ENCODE measurements at regions not wholly inside any gene's neighbourhood (a gene's known extent, or its start where the extent isn't known, plus 50 kb on each side); places are given as distances from the start of the nearest gene placed in this dataset.

DNA sequence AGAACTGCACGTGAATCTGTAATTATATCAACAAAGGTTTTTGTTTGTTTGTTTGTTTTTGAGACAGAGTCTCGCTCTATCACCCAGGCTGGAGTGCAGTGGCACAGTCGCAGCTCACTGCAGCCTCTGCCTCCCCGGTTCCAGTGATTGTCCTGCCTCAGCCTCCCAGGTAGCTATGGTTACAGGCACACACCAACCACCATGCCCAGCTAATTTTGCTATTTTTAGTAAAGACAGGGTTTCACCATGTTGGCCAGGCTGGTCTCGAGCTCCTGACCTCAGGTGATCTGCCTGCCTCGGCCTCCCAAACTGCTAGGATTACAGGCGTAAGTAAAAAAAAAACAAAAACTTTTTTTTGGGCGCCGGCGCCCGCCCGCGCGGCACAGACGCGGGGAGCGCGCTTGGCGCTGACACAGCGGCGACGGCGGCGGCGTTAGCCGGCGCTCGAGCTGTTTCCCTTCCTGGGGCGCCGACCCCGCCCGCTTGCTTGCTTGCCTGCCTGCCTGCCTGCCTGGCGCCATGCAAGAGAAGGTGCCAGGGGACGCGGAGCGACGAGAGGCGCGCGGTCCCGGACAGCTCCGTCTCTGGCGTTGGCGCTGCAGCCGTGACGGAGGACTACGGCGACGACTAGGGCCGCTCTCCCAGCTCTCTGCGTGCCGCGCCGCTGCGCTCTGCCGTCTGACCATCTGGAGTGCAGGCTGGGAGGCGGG, 171.4 kb upstream of the NUPR2 start (continued):
- TF ChIP-seq NKRF (conservative IDR thresholded peaks at IDR 0.05) (no peak), SIN3A (IDR thresholded peaks at IDR 0.05; ENCODE audit: low read depth, low read length) (no peak)

DNA sequence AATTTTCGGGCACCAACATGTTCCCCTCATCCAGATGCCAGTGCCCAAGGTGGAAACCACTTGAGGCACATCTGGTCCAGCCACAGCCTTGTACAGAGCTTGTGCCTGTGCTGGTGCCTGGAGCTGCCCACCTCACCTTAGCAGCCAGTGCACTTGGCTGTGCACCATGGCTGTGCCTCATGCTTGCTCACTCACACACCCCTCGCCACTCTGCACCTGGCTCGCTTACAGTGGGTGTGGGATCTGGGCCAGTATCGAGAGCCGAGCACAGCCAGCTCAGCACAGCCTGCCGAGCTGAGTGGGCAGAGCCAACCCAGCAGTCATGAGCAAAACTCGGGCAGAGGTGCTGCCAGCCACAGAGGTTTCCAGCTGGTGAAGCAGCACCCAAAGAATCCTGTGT, 139.9 kb upstream of the NUPR2 start:
- no peaks in the 10 kb centered on the region; the same call in 2 of the 3 replicates for H3K9me3 ChIP-seq (replicated peaks; ENCODE audit: control insufficient read depth, insufficient read depth, low read length)
- H3K4me1 ChIP-seq (ENCODE audit: control insufficient read depth, insufficient read depth, low read length) = no peaks in the 10 kb centered on the region
- TF ChIP-seq NFXL1 (IDR thresholded peaks at IDR 0.05; ENCODE audit: borderline replicate concordance) (no peak), JUND (IDR thresholded peaks at IDR 0.05; ENCODE audit: low read depth, low read length) (no peak), MLLT1 (IDR thresholded peaks at IDR 0.05) (no peak), SRF (IDR thresholded peaks at IDR 0.05; ENCODE audit: low read depth in 2 of 2, low read length in 2 of 2) (no peak)
- WGBS (ENCODE audit: insufficient coverage, insufficient replicate concordance, low lambda C conversion rate, missing lambda C conversion rate) = 39% methylated on average over 7 of the region's 7 CpGs
- no peak overlapping the region for H3K4me3 ChIP-seq
- intact Hi-C loops (cut with micrococcal nuclease; ENCODE audit: unreplicated experiment) (no loop called here), in situ Hi-C loops (cut with MboI) (no loop called here)
- ChIA-PET RAD21 (ENCODE audit: unreplicated experiment) (no interaction called here), POLR2A (no interaction called here), SMC1A (ENCODE audit: uncharacterized antibody, unreplicated experiment) (no interaction called here), CTCF (no interaction called here)
- no peak for DNase-seq (ENCODE audit: low read depth, low spot score)
- H3K9ac ChIP-seq (ENCODE audit: control insufficient read depth, insufficient read depth, low read length) = no peak overlapping the region
- H3K36me3 ChIP-seq (ENCODE audit: control insufficient read depth in 2 of 2, insufficient read depth in 2 of 2, low read length in 1 of 2) = no peaks in the 10 kb centered on the region
- no peaks in the 10 kb centered on the region for H3K27me3 ChIP-seq (replicated peaks in 1 of 2; ENCODE audit: control insufficient read depth in 2 of 2, insufficient read depth in 2 of 2, low read length in 1 of 2)
- no peak for FAIRE-seq
- ATAC-seq = no peak
- BruUV-seq (replicated peaks) = no TSS peak
- no peak overlapping the region for H3K27ac ChIP-seq (ENCODE audit: control insufficient read depth, insufficient read depth)
- no peaks in the 10 kb centered on the region for H4K20me1 ChIP-seq (ENCODE audit: control insufficient read depth, insufficient read depth)
- H3K79me2 ChIP-seq (ENCODE audit: control insufficient read depth, insufficient read depth, low read length) = no peaks in the 10 kb centered on the region
- H3K4me2 ChIP-seq (ENCODE audit: control insufficient read depth, insufficient read depth) = no peak overlapping the region
- H2AFZ ChIP-seq (ENCODE audit: control insufficient read depth, low read depth, low read length) = no peak overlapping the region

All from GM12878 (cell line).